Panc1 (cell line): ENCODE measurements at regions not wholly inside any gene's neighbourhood (a gene's known extent, or its start where the extent isn't known, plus 50 kb on each side); places are given as distances from the start of the nearest gene placed in this dataset.

Source experiments
- ATAC-seq: fragments of 200-7000 bp; cut with Tn5 transposase; 2 replicates; pipeline ENCODE4 v1.9.1; 2020; ENCODE audit warnings: mild to moderate bottlenecking, moderate library complexity
- BruUV-seq: library from RNA; stranded (reverse); fragments of 400-500 nt; replicated peaks from 2 replicates; lab custom pipeline; 2021; lab: Mats Ljungman, UMichigan
- CTCF ChIA-PET: fragments of 300-600 bp; sonication (Branson Sonifier 250); formaldehyde crosslinking; loops from one replicate; lab custom pipeline; 2022; ENCODE audit warnings: antibody characterized with exemption; lab: Charles Lee
- POLR2A ChIA-PET: fragments of 300-600 bp; sonication (Branson Sonifier 250); formaldehyde crosslinking; loops from one replicate; lab custom pipeline; 2022; ENCODE audit warnings: antibody characterized with exemption; lab: Charles Lee
- DNase-seq: peaks from one replicate; pipeline ENCODE4 v3.0.0-alpha.2; 2010; ENCODE audit warnings: low read depth, low spot score
- H3K27ac ChIP-seq: 2 replicates; pipeline ENCODE4 v1.5.1; 2011; ENCODE audit warnings: mild to moderate bottlenecking, low read length, inconsistent platforms
- H3K27me3 ChIP-seq: fragments of 200-500 bp; sonication (Bioruptor generic); 2 replicates; pipeline ENCODE4 v1.6.0; 2014; ENCODE audit warnings: low read length, inconsistent platforms; ENCODE audit not compliant: control insufficient read depth, insufficient read depth
- H3K36me3 ChIP-seq: fragments of 200-500 bp; sonication (Bioruptor generic); 2 replicates; pipeline ENCODE4 v1.5.1; 2014; ENCODE audit warnings: inconsistent platforms, mild to moderate bottlenecking, low read length, moderate library complexity; ENCODE audit not compliant: control insufficient read depth, insufficient read depth
- H3K4me1 ChIP-seq: 2 replicates; pipeline ENCODE4 v1.5.1; 2011; ENCODE audit warnings: inconsistent platforms, mild to moderate bottlenecking, low read length, moderate library complexity; ENCODE audit not compliant: control insufficient read depth, insufficient read depth
- H3K4me3 ChIP-seq, 2 experiments: 2 replicates each; pipeline ENCODE4 v1.5.1; 2011 to 2012; ENCODE audit warnings: low read depth in 2 of 2, low read length in 2 of 2, mild to moderate bottlenecking in 2 of 2, inconsistent platforms in 1 of 2, moderate library complexity in 1 of 2
- H3K9me3 ChIP-seq: fragments of 200-500 bp; sonication (Bioruptor generic); 2 replicates; pipeline ENCODE4 v1.5.1; 2014; ENCODE audit warnings: low read depth, mild to moderate bottlenecking, inconsistent platforms, low read length, moderate library complexity; ENCODE audit not compliant: control insufficient read depth, insufficient read depth
- CTCF ChIP-seq: fragments of 450-650 bp; IDR thresholded peaks from 2 replicates; pipeline ENCODE4 v1.5.1; 2017; ENCODE audit warnings: mild to moderate bottlenecking
- POLR2AphosphoS5 ChIP-seq: IDR thresholded peaks from 2 replicates; pipeline ENCODE4 v1.6.1; 2012; ENCODE audit warnings: mild to moderate bottlenecking, low read depth, low read length, moderate library complexity
- REST ChIP-seq, 2 experiments: IDR thresholded peaks; 2 replicates each; pipeline ENCODE4 v1.6.1; 2011 to 2012; ENCODE audit warnings: low read depth in 2 of 2, control low read depth in 1 of 2, low read length in 1 of 2, mild to moderate bottlenecking in 1 of 2, moderate library complexity in 1 of 2; ENCODE audit not compliant: insufficient read depth in 1 of 2
- SIN3A ChIP-seq: IDR thresholded peaks from 2 replicates; pipeline ENCODE4 v1.6.1; 2012; ENCODE audit warnings: low read depth, mild to moderate bottlenecking, low read length, moderate library complexity, borderline replicate concordance; ENCODE audit not compliant: insufficient read depth
- TCF7L2 ChIP-seq: IDR thresholded peaks from 2 replicates; pipeline ENCODE4 v1.6.1; 2011; ENCODE audit warnings: mild to moderate bottlenecking, low read depth, low read length, inconsistent platforms
- in situ Hi-C: cut with HindIII; loops from 2 replicates; pipeline ENCODE4 v1.10.0; 2016; ENCODE audit warnings: low sequenced_read_pairs, low pct_unique_long_range_greater_than_20kb
- intact Hi-C: fragments of 100-400 bp; cut with micrococcal nuclease; formaldehyde crosslinking; loops from one replicate; pipeline ENCODE4 v1.10.0; 2022; ENCODE audit not compliant: unreplicated experiment

- BruUV-seq, result no TSS peak
- ChIA-PET CTCF (no interaction called here), POLR2A (no interaction called here)
- no peak for DNase-seq
- Histone ChIP-seq H3K4me1 (no peaks in the 10 kb centered on the region), H3K36me3 (no peaks in the 10 kb centered on the region), H3K4me3 (no peak overlapping the region), H3K27ac (no peak overlapping the region), H3K27me3 (peaks cover 13% of the 10 kb centered on the region; the same call in 1 of the 2 replicates), H3K9me3 (no peaks in the 10 kb centered on the region)
- intact Hi-C loops (no loop called here), in situ Hi-C loops (no loop called here)
- ATAC-seq, result no peak
- TF ChIP-seq TCF7L2 (no peak), CTCF (no peak)
Observed at GRCh38 chr7:25933921-25934320, 218.1 kb upstream of the NFE2L3 start.

- intact Hi-C loops (no loop called here), in situ Hi-C loops (no loop called here)
- no peak for TF ChIP-seq TCF7L2
- TF ChIP-seq POLR2AphosphoS5, result no peak
- TF ChIP-seq SIN3A, result no peak
- no peak for TF ChIP-seq REST (IDR thresholded peaks at IDR 0.05; ENCODE audit: insufficient read depth in 1 of 2, low read depth in 2 of 2, low read length in 1 of 2)
- no peak for TF ChIP-seq CTCF
- Histone ChIP-seq H3K27me3 (peaks cover 18% of the 10 kb centered on the region), H3K27ac (no peak overlapping the region), H3K36me3 (no peaks in the 10 kb centered on the region), H3K4me3 (no peak overlapping the region), H3K4me1 (no peaks in the 10 kb centered on the region), H3K9me3 (no peaks in the 10 kb centered on the region)
- ChIA-PET POLR2A (no interaction called here), CTCF (interaction anchor here (0.6 kb wide), 1 partner anchor 151 kb away, joined by 4 read pairs; no protein-coding TSS in a partner anchor)
- ATAC-seq (no peak), DNase-seq (no peak)
- no TSS peak for BruUV-seq
Observed at GRCh38 chr7:25940086-25940906, 211.7 kb upstream of the NFE2L3 start.
